Skeletal muscle tissue (tissue), 3 donors: ENCODE measurements at regions not wholly inside any gene's neighbourhood (a gene's known extent, or its start where the extent isn't known, plus 50 kb on each side); places are given as distances from the start of the nearest gene placed in this dataset.

Experiments
- H3K27ac ChIP-seq: one replicate; pipeline ENCODE4 v1.7.0; 2013; ENCODE audit warnings: mild to moderate bottlenecking, low read depth, low read length, inconsistent platforms
- H3K27me3 ChIP-seq, 3 donors: one replicate each; pipeline ENCODE4 v1.7.0; 2013; ENCODE audit warnings: low read length in 3 of 3; ENCODE audit not compliant: control insufficient read depth in 3 of 3, insufficient read depth in 3 of 3
- H3K36me3 ChIP-seq, 3 donors: one replicate each; pipeline ENCODE4 v1.7.0; 2013; ENCODE audit warnings: low read length in 3 of 3; ENCODE audit not compliant: control insufficient read depth in 3 of 3, insufficient read depth in 3 of 3
- H3K4me1 ChIP-seq, 3 donors: one replicate each; pipeline ENCODE4 v1.7.0; 2013; ENCODE audit warnings: low read length in 3 of 3, mild to moderate bottlenecking in 3 of 3; ENCODE audit not compliant: control insufficient read depth in 3 of 3, insufficient read depth in 3 of 3
- H3K4me3 ChIP-seq, 3 donors: one replicate each; pipeline ENCODE4 v1.7.0; 2013; ENCODE audit warnings: low read length in 3 of 3
- H3K9ac ChIP-seq, 3 donors: one replicate each; pipeline ENCODE4 v1.7.0; 2013; ENCODE audit warnings: low read length in 3 of 3, mild to moderate bottlenecking in 3 of 3, moderate library complexity in 2 of 3, low read depth in 1 of 3
- H3K9me3 ChIP-seq, 3 donors: one replicate each; pipeline ENCODE4 v1.7.0; 2013; ENCODE audit warnings: low read length in 3 of 3; ENCODE audit not compliant: control insufficient read depth in 3 of 3
- donor health status: Osteomylitis.

DNA sequence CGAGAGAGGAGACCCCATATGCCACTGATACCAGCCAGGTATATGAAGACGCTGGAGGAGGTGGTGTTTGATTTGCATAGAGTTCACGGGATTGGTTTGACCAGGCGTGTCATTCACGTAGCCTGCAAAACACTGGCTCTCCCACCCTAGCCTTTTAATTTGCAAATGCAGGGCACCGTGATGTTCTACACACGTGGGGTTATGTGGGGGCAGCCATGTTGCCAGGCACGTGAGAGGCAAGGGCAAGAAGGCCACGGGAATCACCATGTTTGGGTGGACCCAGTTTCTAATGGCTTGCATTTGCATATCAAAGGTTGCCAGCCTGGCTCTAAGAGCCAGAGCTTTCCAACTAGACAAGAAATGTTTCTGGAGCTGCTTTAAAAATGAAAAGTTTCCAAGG is 117.2 kb upstream of the LYZL1 start:
- Histone ChIP-seq H3K4me1 (no peaks in the 10 kb centered on the region), H3K9ac (no peak overlapping the region), H3K4me3 (no peak overlapping the region), H3K27ac (no peak overlapping the region), H3K36me3 (no peaks in the 10 kb centered on the region), H3K9me3 (peaks cover 0 to 3% (median 2%) of the 10 kb centered on the region in 3 donors), H3K27me3 (no peaks in the 10 kb centered on the region)

GRCh38 chr10:29174389-29174788 is 114.5 kb upstream of the LYZL1 start:
- Histone ChIP-seq H3K4me1 (no peaks in the 10 kb centered on the region), H3K4me3 (no peak overlapping the region), H3K9me3 (peaks cover 0 to 3% (median 2%) of the 10 kb centered on the region in 3 donors), H3K9ac (no peak overlapping the region), H3K27me3 (no peaks in the 10 kb centered on the region), H3K36me3 (no peaks in the 10 kb centered on the region), H3K27ac (no peak overlapping the region)

GRCh38 chr10:29176845-29177832 is 111.7 kb upstream of the LYZL1 start:
- Histone ChIP-seq H3K27ac (no peak overlapping the region), H3K9ac (no peak overlapping the region), H3K27me3 (no peaks in the 10 kb centered on the region), H3K9me3 (no peaks in the 10 kb centered on the region), H3K4me1 (no peaks in the 10 kb centered on the region), H3K4me3 (no peak overlapping the region), H3K36me3 (no peaks in the 10 kb centered on the region)

DNA sequence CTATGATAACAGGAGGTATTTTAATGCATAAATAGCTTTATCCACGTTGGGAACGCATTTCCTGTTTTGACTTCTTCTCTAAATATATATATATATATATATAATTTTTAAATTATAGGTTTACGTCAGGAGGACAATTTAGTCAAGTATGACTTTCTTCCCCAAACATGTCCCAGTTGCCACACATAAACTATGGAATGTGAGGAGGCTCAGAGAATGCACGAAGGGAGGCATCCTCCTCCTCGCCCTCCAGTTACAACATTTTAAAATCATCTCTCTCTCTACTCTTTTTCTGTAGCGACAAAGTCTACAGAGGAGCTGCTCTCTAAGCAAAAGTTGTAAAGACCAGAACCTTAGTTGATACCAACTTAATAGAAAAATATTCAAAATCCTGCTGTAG is 106.9 kb upstream of the LYZL1 start:
- H3K4me1 ChIP-seq: no peaks in the 10 kb centered on the region
- no peak overlapping the region for H3K4me3 ChIP-seq
- no peak overlapping the region for H3K9ac ChIP-seq
- H3K36me3 ChIP-seq: no peaks in the 10 kb centered on the region
- no peak overlapping the region for H3K27ac ChIP-seq
- H3K27me3 ChIP-seq: no peaks in the 10 kb centered on the region
- H3K9me3 ChIP-seq: no peaks in the 10 kb centered on the region

- Histone ChIP-seq H3K27ac (no peak overlapping the region), H3K4me3 (no peak overlapping the region), H3K9ac (no peak overlapping the region), H3K4me1 (no peaks in the 10 kb centered on the region), H3K36me3 (no peaks in the 10 kb centered on the region), H3K9me3 (no peaks in the 10 kb centered on the region), H3K27me3 (no peaks in the 10 kb centered on the region)
Observed at GRCh38 chr10:29183301-29183945, 105.4 kb upstream of the LYZL1 start.

- Histone ChIP-seq H3K9ac (no peak overlapping the region), H3K36me3 (no peaks in the 10 kb centered on the region), H3K27ac (no peak overlapping the region), H3K4me3 (no peak overlapping the region), H3K9me3 (no peaks in the 10 kb centered on the region), H3K4me1 (peaks cover 0 to 4% (median 0%) of the 10 kb centered on the region in 3 donors), H3K27me3 (no peaks in the 10 kb centered on the region)
Observed at GRCh38 chr10:29184205-29185000, 104.5 kb upstream of the LYZL1 start.

- H3K9me3 ChIP-seq: no peaks in the 10 kb centered on the region
- H3K27ac ChIP-seq: no peak overlapping the region
- H3K4me1 ChIP-seq: peaks cover 0 to 5% (median 0%) of the 10 kb centered on the region in 3 donors
- no peak overlapping the region for H3K4me3 ChIP-seq
- no peak overlapping the region for H3K9ac ChIP-seq
- no peaks in the 10 kb centered on the region for H3K36me3 ChIP-seq
- H3K27me3 ChIP-seq: no peaks in the 10 kb centered on the region
Observed at GRCh38 chr10:29185050-29185449, 103.8 kb upstream of the LYZL1 start.

GRCh38 chr10:29186221-29186620 is 102.6 kb upstream of the LYZL1 start:
- Histone ChIP-seq H3K27ac (no peak overlapping the region), H3K9ac (no peak overlapping the region), H3K9me3 (no peaks in the 10 kb centered on the region), H3K4me1 (peaks cover 0 to 5% (median 0%) of the 10 kb centered on the region in 3 donors), H3K4me3 (no peak overlapping the region), H3K36me3 (no peaks in the 10 kb centered on the region), H3K27me3 (no peaks in the 10 kb centered on the region)

DNA sequence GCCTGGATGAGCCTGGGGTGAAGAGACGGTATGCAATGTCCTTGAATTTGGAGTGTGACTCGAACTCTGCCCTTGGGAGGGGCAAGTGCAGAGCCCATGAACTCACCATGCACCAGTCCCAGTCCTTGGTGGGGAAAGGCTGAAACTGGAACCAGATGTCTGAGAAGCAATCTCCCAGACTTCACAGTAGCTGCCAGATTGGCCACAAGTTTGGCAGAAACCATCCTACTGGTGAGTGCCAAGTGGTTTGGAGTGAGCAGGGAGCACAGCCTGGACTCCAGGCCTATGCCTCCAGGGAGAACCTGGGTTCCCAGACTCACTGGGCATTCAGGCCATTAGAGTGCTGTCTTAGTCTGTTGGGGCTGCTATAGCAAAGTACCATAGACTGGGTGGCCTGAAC is 99.6 kb upstream of the LYZL1 start:
- Histone ChIP-seq H3K27me3 (no peaks in the 10 kb centered on the region), H3K9ac (no peak overlapping the region), H3K36me3 (no peaks in the 10 kb centered on the region), H3K4me1 (peaks cover 0 to 5% (median 0%) of the 10 kb centered on the region in 3 donors), H3K27ac (no peak overlapping the region), H3K4me3 (no peak overlapping the region), H3K9me3 (no peaks in the 10 kb centered on the region)
